GM18517 (cell line): ENCODE measurements at regions not wholly inside any gene's neighbourhood (a gene's known extent, or its start where the extent isn't known, plus 50 kb on each side); places are given as distances from the start of the nearest gene placed in this dataset.
"Not testable (repeated sequence)": the region's sequence is repeated elsewhere in the genome, so short reads cannot be mapped to it uniquely, and the experiment has no call there.

Experiments
- ATAC-seq: cut with Tn5 transposase; IDR thresholded peaks from one replicate; pipeline ENCODE4 v1.9.1; 2021; ENCODE audit warnings: mild to moderate bottlenecking, moderate library complexity; ENCODE audit not compliant: unreplicated experiment

DNA sequence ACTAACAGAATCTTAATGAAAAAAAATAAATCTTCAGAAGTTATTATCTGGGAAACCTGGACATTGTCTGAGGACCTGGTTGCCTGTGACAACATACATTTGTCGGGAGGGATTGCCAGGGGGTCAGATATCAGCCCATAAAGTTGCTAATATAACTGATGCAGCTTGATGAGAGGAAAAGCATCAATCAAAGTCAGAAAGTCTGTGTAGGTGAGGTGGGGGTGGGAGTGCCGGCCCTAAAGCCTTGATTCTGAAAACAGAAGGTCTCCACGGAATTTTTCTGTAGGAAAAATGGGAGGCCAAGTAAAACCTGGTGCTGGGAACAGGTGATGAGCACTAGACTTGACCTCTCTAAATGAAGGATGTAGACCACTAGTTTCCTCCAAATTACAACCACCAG lies 281.8 kb downstream of the FGFR2 start:
- no peak for ATAC-seq

GRCh38 chr10:121317374-121317773 lies 280.9 kb downstream of the FGFR2 start:
- ATAC-seq, result no peak

DNA sequence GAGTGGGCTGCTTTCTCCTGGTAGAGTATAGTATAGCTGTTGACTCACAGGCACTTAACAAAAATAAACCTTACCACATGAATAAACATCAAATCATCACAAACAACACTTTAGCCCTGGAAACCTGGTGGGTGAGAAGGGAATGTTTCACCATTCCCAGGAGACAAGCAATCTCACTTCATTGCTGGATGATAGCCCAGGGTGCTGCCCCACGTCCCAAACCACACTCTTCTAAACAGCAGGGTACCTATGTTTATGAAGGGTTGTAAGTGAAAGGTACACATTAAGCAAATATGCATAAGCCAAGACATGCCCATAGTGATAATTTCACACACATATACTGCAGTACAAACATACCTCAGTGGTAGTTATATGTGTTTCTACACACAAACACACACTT lies 276.2 kb downstream of the FGFR2 start:
- ATAC-seq, result no peak

DNA sequence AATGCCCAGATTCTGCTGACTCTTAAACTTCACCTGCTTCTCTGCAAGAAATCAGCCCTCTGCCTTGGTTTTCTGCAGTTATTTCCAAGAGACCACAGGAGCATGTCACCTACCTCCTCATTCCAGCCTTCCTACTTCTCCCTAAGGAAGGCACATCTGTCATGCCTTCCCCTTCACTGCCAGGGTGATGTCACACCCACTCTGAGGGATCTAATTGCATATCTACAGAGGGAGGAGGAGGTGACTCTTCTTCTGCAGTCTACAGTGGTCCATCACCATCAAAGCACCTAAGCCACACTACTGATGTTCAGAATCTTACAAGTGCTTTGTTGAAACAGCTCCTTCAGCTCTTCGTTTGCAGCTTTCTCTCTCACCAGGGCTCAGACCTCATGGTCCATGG lies 275.5 kb downstream of the FGFR2 start:
- no peak for ATAC-seq

GRCh38 chr10:121323443-121323842 lies 274.8 kb downstream of the FGFR2 start:
- no peak for ATAC-seq

DNA sequence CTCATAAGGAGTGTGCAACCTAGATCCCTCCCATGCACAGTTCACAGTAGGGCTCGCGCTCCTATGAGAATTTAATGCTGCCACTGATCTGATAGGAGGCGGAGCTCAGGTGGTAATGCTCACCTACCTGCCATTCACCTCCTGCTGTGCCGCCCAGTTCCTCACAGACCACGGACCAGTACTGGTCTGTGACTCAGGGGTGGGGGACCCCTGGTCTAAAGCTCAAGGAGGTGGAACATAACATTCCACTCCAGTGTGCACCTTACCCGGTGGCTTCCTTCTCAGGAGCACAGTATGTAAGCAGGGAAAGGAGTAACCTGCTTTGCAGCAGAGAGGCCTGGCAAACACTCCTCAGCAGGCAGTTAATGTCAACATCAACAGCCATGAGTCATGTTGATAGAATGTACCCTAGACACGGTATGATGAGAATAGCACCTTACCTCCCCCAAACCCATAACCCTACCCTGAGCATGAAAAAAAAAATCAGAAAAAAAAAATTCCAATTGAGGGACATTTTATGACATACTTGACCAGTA lies 273.5 kb downstream of the FGFR2 start:
- no peak for ATAC-seq

DNA sequence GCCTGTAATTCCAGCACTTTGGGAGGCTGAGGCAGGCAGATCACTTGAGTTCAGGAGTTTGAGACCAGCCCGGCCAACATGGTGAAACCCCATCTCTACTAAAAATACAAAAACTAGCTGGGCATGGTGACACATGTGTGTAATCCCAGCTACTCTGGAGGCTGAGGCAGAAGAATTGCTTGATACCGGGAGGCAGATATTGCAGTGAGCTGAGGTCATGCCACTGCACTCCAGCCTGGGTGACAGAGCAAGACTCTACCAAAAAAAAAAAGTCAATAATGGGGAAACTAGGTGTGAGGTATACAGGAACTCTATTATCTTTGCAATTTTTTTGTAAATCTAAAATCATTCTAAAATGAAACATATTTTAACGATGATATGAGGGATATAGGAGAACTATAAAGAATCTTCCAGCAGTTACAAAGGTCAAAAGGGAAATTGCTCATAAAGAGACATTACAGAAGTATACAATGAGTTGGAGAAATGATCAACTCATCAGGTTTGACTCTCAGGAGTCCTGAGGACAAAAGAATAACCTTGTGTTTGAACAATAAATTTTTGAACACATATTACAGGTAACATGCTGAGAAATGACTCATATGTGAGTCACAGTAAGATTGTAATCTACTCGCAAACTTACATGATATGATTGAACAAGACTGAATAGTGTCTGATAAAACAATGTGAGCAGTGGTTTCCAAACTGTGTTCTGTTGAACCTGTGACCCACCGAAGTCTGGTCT lies 272.6 kb downstream of the FGFR2 start:
- no peak for ATAC-seq

- no peak for ATAC-seq
These were observed 271.3 kb downstream of the FGFR2 start for GRCh38 chr10:121326905-121327304.

DNA sequence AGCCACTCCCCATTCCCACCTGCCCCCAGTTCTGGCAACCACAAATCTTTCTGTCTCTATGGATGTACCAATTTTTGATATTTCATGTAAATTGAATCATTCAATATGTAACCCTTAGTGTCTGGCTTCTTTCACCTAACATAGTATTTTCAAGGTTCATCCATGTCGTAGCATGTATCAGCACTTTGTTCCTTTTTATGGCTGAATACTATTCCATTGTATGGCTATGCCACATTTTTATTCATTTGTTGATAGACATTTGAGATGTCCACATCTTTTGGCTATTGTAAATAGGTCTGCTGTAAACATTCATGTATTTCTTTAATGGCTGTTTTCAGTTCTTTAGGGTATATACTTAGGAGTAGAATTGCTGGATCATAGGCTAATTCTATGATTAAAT lies 270.5 kb downstream of the FGFR2 start:
- ATAC-seq, result no peak

DNA sequence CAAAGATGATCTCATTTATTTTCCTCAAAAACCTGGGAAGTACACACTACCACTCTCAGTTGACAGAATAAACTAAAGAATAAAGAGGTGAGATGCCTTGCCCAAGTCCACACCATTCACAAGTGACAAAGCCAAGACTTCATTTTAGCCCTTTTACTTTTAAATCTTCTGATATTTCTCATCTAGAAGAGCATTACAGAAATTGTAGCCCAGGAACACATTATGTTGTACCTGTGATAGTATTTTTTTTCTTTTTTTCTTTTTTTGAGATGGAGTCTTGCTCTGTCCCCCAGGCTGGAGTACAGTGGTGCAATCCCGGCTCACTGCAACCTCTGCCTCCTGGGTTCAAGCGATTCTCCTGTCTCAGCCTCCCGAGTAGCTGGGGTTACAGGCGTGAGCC lies 268.6 kb downstream of the FGFR2 start:
- ATAC-seq, result not testable (repeated sequence)

DNA sequence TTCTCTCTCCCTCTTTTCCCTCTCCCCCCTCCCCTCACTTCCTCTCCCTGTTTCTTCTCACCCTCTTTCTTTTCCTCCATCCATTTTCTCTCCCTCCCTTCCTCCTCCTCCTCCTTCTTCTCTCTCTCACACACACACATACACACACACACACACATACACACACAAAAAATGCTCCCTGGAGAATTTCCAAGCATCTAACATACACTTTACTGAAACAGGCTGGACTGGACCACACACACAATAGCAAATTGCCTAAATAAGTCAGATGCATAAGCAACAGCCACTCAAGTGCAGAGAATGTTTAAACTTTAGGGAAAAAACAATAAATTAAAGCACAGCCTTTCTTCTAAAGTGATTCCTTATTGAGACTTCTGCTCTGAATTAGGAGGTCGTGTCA lies 267.7 kb downstream of the FGFR2 start:
- ATAC-seq, result no peak

DNA sequence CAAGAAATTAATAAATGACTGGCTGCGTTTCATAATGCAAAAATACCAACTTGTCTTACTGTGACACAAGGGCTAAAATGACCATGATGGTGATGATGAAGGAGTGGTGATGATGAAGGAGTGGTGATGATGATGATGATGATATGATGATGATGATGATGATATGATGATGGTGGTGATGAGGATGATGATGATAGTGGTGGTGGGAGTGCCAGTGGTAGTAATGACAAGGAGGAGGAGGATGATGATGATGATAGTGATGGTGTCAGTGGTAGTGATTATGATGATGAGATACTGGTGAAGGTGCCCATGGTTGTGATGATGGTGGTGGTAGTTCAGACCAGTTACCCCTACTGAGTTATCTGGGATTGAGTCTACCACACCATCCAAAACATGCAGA lies 265.9 kb downstream of the FGFR2 start:
- no peak for ATAC-seq

GRCh38 chr10:121332829-121333765 lies 265.1 kb downstream of the FGFR2 start:
- ATAC-seq, result no peak

- ATAC-seq, result no peak
These were observed 262.8 kb downstream of the FGFR2 start for GRCh38 chr10:121335386-121335925.

- ATAC-seq, result no peak
These were observed 260.8 kb downstream of the FGFR2 start for GRCh38 chr10:121337427-121337826.

DNA sequence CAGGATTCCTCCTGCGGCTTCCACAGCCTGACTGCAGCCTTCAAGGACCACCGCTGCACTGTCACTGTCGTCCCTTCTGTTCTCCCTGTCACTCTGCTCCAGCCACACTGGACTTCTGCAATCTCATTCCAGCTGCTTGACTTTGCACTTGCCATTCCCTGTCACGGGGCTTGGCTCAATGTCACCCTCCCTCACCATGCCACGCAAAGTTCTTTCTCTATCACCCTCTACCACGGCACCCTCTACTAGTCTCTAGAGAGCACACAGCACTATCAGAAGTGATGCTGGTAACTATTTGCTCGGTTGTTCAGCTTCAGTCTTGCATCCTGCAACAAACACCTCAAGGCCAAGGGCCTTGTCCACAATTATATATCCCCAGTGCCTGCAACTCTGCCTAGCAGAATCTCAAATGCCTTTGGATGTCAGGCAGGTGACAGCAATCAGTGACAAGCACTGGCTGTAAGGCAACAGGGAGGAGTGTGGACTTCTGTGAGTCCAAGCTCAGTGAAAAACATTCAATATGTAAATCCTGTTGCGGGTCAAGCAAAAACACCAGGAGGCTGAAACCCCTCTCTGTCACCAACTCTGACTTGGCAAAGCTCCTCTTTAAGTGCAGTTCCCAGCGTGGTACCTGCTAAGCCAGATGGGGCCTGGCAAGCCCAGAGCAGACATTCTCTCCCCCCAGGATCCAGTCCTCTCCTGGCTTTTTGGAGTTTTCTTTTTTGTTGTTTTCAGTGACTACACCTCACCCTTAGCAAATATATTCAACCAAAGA lies 259.9 kb downstream of the FGFR2 start:
- ATAC-seq, result no peak

DNA sequence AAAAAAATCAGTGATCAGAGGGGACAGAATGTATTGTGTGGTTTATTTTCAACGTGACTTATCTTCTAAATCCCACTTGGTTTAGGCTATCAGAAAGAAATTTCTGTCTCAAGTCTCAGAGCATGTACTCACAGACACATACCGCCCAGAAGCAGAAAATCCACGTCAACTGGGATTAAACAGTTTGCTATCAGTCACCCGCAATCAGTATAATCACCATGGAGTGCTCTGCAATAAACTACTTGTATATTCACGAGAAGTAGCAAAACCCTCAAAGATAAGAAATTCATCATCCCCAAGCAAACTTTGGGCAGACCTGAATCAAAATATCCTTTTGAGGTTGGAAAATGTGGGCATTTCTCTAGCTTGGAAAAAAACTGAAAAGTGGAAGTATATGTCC lies 259.1 kb downstream of the FGFR2 start:
- no peak for ATAC-seq

DNA sequence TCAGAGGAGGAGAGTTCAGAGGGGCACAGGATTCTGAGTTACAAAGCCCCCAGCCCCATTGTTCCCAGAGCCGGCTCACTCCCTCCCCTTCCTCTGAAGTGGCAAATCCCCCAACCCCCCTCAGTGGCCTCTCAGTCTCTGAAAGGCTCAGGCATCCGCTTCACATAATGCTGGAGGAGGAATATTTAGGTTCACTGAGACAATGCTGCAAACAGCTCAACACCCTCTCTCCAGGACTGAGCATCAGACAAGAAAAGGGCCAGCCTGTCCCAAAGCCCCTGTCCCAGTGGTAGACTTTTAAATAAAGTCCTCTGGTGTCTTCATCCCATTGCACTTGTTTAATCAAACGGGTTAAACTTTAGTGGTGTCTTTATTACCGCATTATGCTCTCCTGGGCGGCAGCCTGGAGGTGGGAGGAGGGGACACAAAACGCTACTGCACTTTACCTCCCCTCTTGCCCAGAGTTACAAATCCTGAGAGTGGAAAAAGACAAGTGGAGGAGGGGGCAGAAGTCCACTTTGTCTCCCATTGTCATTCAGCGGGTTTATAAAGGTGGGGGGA lies 257.9 kb downstream of the FGFR2 start:
- no peak for ATAC-seq

DNA sequence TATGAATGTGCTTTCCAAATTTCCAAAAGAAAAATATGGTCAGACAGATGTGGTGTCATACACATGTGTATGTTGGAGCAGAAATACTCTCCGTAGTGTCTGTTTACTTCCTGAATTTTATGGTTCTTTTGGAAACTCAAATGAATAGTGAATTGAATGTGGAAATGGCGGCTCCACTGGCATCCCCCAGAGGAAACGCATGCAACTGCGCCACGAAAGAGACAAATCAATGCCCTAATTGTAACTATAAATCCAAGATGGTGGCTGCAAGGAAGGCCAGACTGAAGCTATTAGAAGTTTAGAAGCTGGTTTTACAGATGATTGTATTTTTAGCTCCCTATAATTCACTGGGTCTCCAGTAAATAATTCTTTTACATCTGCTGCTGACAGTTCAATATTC lies 246.7 kb downstream of the FGFR2 start:
- ATAC-seq, result no peak

GRCh38 chr10:121352231-121352855 lies 245.9 kb downstream of the FGFR2 start:
- ATAC-seq, result no peak
